ENCODE measurements at regions not wholly inside any gene's neighbourhood (a gene's known extent, or its start where the extent isn't known, plus 50 kb on each side); places are given as distances from the start of the nearest gene placed in this dataset.
"Not testable (repeated sequence)": the region's sequence is repeated elsewhere in the genome, so short reads cannot be mapped to it uniquely, and the experiment has no call there.

DNA sequence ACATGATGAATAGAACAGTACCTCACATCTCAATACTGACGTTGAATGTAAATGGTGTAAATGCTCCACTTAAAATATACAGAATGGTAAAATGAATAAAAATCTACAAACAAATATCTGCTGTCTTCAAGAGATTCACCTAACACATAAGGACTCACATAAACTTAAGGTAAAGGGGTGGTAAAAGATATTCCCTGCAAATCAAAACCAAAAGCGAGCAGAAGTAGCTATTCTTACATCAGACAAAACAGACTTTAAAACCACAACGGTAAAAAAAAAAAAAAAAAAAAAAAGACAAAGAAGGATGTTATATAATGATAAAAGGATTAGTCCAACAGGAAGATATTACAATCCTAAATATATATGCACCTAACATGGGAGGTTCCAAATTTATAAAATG lies 214.0 kb upstream of the MAST4 start:
- no peaks in the 10 kb centered on the region for H3K4me1 ChIP-seq (ENCODE audit: insufficient read depth, low read length, poor library complexity, severe bottlenecking)
- TF ChIP-seq, protein P1, sequence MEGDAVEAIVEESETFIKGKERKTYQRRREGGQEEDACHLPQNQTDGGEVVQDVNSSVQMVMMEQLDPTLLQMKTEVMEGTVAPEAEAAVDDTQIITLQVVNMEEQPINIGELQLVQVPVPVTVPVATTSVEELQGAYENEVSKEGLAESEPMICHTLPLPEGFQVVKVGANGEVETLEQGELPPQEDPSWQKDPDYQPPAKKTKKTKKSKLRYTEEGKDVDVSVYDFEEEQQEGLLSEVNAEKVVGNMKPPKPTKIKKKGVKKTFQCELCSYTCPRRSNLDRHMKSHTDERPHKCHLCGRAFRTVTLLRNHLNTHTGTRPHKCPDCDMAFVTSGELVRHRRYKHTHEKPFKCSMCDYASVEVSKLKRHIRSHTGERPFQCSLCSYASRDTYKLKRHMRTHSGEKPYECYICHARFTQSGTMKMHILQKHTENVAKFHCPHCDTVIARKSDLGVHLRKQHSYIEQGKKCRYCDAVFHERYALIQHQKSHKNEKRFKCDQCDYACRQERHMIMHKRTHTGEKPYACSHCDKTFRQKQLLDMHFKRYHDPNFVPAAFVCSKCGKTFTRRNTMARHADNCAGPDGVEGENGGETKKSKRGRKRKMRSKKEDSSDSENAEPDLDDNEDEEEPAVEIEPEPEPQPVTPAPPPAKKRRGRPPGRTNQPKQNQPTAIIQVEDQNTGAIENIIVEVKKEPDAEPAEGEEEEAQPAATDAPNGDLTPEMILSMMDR (conservative IDR thresholded peaks at IDR 0.05; ENCODE audit: low read length), result no peak
- TF ChIP-seq EZH2phosphoT487 (IDR thresholded peaks at IDR 0.05; ENCODE audit: borderline replicate concordance), result no peak
- no peak overlapping the region for H3K4me2 ChIP-seq (ENCODE audit: low read depth, low read length, poor library complexity, severe bottlenecking)
- H3K27me3 ChIP-seq (ENCODE audit: insufficient read depth, low read length, poor library complexity, severe bottlenecking), result no peaks in the 10 kb centered on the region
- no peaks in the 10 kb centered on the region for H3F3A ChIP-seq (ENCODE audit: low read depth)
- no peak overlapping the region for H2AFZ ChIP-seq (ENCODE audit: low read length)
- H3K4me3 ChIP-seq (ENCODE audit: low read length, poor library complexity, severe bottlenecking), result no peak overlapping the region
- no peaks in the 10 kb centered on the region for H3K36me3 ChIP-seq (ENCODE audit: insufficient read depth, low read length)
- no peaks in the 10 kb centered on the region; the same call in 1 of the 2 replicates for H3K9me3 ChIP-seq (ENCODE audit: insufficient read depth, low read depth, low read length)
- H3K9ac ChIP-seq (ENCODE audit: low read depth, low read length, poor library complexity, severe bottlenecking), result no peak overlapping the region
- no peaks in the 10 kb centered on the region for H3K79me2 ChIP-seq (ENCODE audit: insufficient read depth, low read length)
- H3K9me2 ChIP-seq (replicated peaks; ENCODE audit: low read depth, low read length), result no peaks in the 10 kb centered on the region; the same call in 1 of the 2 replicates
- H4K20me1 ChIP-seq (ENCODE audit: insufficient read depth, low read length, poor library complexity, severe bottlenecking), result no peaks in the 10 kb centered on the region

DNA sequence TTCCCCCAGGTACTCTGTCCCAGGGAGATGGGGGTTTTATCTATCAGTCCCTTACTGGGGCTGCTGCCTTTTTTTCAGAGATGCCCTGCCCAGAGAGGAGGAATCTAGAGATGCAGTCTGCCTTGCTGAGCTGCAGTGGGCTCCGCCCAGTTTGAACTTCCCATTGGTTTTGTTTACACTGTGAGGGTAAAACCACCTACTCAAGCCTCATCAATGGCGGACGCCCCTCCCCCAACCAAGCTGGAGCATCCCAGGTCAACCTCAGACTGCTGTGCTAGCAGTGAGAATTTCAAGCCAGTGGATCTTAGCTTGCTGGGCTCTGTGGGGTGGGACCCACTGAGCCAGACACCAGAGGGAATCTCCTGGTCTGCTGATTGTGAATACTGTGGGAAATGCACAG lies 191.0 kb upstream of the MAST4 start:
- H3F3A ChIP-seq (ENCODE audit: low read depth); H3K36me3 ChIP-seq (ENCODE audit: insufficient read depth, low read length); H3K9me3 ChIP-seq (ENCODE audit: insufficient read depth, low read depth, low read length); H3K79me2 ChIP-seq (ENCODE audit: insufficient read depth, low read length); H3K9me2 ChIP-seq (replicated peaks; ENCODE audit: low read depth, low read length); H4K20me1 ChIP-seq (ENCODE audit: insufficient read depth, low read length, poor library complexity, severe bottlenecking); H3K4me2 ChIP-seq (ENCODE audit: low read depth, low read length, poor library complexity, severe bottlenecking); H3K4me3 ChIP-seq (ENCODE audit: low read length, poor library complexity, severe bottlenecking); H3K9ac ChIP-seq (ENCODE audit: low read depth, low read length, poor library complexity, severe bottlenecking); H2AFZ ChIP-seq (ENCODE audit: low read length); H3K4me1 ChIP-seq (ENCODE audit: insufficient read depth, low read length, poor library complexity, severe bottlenecking); H3K27me3 ChIP-seq (ENCODE audit: insufficient read depth, low read length, poor library complexity, severe bottlenecking): not testable (repeated sequence)

DNA sequence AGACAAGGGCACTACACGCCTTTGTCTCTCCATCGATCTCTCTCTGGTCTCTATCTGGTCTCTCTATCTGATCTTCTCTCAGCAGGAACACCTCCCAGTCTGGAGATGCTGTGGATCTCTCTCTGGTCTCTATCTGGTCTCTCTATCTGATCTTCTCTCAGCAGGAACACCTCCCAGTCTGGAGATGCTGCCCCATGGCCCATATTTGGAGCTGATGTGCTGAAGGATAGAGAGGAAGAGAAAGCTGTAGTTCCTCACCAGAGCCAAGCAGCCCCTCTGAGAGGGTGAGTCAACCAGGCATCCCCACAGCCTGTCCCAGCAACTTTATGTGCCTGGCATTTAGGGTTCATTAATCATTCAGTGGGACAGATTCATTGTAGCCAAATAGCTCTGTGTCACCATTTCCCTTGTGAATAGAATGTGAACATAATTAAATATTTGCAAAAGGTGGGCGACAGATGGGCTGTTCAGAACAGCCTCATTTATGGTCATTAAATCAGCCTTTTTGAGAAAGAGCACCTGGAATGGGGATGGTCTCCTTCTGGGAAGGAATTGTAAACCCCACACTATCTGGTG lies 189.3 kb upstream of the MAST4 start:
- Histone ChIP-seq H3K27me3 (ENCODE audit: insufficient read depth, low read length, poor library complexity, severe bottlenecking) (no peaks in the 10 kb centered on the region), H2AFZ (ENCODE audit: low read length) (no peak overlapping the region), H3K79me2 (ENCODE audit: insufficient read depth, low read length) (no peaks in the 10 kb centered on the region), H3K9ac (ENCODE audit: low read depth, low read length, poor library complexity, severe bottlenecking) (no peak overlapping the region), H3K4me1 (ENCODE audit: insufficient read depth, low read length, poor library complexity, severe bottlenecking) (no peaks in the 10 kb centered on the region), H3K9me2 (replicated peaks; ENCODE audit: low read depth, low read length) (no peaks in the 10 kb centered on the region), H3K9me3 (ENCODE audit: insufficient read depth, low read depth, low read length) (peaks cover 3% of the 10 kb centered on the region; the same call in 1 of the 2 replicates), H4K20me1 (ENCODE audit: insufficient read depth, low read length, poor library complexity, severe bottlenecking) (no peaks in the 10 kb centered on the region), H3K36me3 (ENCODE audit: insufficient read depth, low read length) (no peaks in the 10 kb centered on the region), H3K4me2 (ENCODE audit: low read depth, low read length, poor library complexity, severe bottlenecking) (no peak overlapping the region), H3F3A (ENCODE audit: low read depth) (no peaks in the 10 kb centered on the region), H3K4me3 (ENCODE audit: low read length, poor library complexity, severe bottlenecking) (no peak overlapping the region)
- no peak for TF ChIP-seq EZH2phosphoT487 (IDR thresholded peaks at IDR 0.05; ENCODE audit: borderline replicate concordance)
- TF ChIP-seq, protein P1 (conservative IDR thresholded peaks at IDR 0.05; ENCODE audit: low read length), result no peak

DNA sequence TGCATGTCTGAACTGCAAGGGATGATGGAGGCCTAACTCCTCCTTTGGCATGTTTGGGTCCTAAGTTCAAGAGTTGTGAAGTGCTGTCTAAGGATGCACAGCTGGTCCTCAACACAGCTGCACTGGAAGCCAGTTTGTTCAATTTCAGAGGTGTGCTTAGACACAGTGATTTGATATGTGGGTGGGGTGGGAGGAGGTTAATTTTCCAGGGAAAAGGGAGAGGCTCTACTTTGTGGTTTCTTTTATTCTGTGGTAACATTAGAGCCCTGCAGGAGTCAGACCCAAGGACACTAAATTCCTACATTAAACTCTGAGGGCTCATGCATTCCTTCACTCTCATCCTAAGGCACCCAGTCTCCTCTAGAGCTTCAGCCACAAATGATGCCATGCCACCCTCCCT lies 188.4 kb upstream of the MAST4 start:
- Histone ChIP-seq H3K9ac (ENCODE audit: low read depth, low read length, poor library complexity, severe bottlenecking) (no peak overlapping the region), H3K4me2 (ENCODE audit: low read depth, low read length, poor library complexity, severe bottlenecking) (no peak overlapping the region), H3K36me3 (ENCODE audit: insufficient read depth, low read length) (no peaks in the 10 kb centered on the region), H3K4me1 (ENCODE audit: insufficient read depth, low read length, poor library complexity, severe bottlenecking) (no peaks in the 10 kb centered on the region), H3K9me3 (ENCODE audit: insufficient read depth, low read depth, low read length) (peaks cover 3% of the 10 kb centered on the region; the same call in 1 of the 2 replicates), H3K79me2 (ENCODE audit: insufficient read depth, low read length) (no peaks in the 10 kb centered on the region), H2AFZ (ENCODE audit: low read length) (no peak overlapping the region), H3K4me3 (ENCODE audit: low read length, poor library complexity, severe bottlenecking) (no peak overlapping the region), H4K20me1 (ENCODE audit: insufficient read depth, low read length, poor library complexity, severe bottlenecking) (no peaks in the 10 kb centered on the region), H3K9me2 (replicated peaks; ENCODE audit: low read depth, low read length) (no peaks in the 10 kb centered on the region), H3K27me3 (ENCODE audit: insufficient read depth, low read length, poor library complexity, severe bottlenecking) (no peaks in the 10 kb centered on the region), H3F3A (ENCODE audit: low read depth) (no peaks in the 10 kb centered on the region)
- no peak for TF ChIP-seq EZH2phosphoT487 (IDR thresholded peaks at IDR 0.05; ENCODE audit: borderline replicate concordance)
- TF ChIP-seq, protein P1 (conservative IDR thresholded peaks at IDR 0.05; ENCODE audit: low read length), result no peak
